ENCODE measurements at regions not wholly inside any gene's neighbourhood (a gene's known extent, or its start where the extent isn't known, plus 50 kb on each side); places are given as distances from the start of the nearest gene placed in this dataset.

GRCh38 chr17:12591021-12591735 lies 74.5 kb upstream of the MYOCD start:
- TF ChIP-seq, protein P1, sequence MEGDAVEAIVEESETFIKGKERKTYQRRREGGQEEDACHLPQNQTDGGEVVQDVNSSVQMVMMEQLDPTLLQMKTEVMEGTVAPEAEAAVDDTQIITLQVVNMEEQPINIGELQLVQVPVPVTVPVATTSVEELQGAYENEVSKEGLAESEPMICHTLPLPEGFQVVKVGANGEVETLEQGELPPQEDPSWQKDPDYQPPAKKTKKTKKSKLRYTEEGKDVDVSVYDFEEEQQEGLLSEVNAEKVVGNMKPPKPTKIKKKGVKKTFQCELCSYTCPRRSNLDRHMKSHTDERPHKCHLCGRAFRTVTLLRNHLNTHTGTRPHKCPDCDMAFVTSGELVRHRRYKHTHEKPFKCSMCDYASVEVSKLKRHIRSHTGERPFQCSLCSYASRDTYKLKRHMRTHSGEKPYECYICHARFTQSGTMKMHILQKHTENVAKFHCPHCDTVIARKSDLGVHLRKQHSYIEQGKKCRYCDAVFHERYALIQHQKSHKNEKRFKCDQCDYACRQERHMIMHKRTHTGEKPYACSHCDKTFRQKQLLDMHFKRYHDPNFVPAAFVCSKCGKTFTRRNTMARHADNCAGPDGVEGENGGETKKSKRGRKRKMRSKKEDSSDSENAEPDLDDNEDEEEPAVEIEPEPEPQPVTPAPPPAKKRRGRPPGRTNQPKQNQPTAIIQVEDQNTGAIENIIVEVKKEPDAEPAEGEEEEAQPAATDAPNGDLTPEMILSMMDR (conservative IDR thresholded peaks at IDR 0.05), result no peak
- no peak for TF ChIP-seq ZFX (IDR thresholded peaks at IDR 0.05)

Measured in C4-2B (cell line).